COLO668 (cell line): ENCODE measurements at regions not wholly inside any gene's neighbourhood (a gene's known extent, or its start where the extent isn't known, plus 50 kb on each side); places are given as distances from the start of the nearest gene placed in this dataset.

Experiments used
- DNase-seq: peaks from one replicate; lab custom pipeline; 2025; ENCODE audit not compliant: unreplicated experiment; lab: John Stamatoyannopoulos, UW

DNA sequence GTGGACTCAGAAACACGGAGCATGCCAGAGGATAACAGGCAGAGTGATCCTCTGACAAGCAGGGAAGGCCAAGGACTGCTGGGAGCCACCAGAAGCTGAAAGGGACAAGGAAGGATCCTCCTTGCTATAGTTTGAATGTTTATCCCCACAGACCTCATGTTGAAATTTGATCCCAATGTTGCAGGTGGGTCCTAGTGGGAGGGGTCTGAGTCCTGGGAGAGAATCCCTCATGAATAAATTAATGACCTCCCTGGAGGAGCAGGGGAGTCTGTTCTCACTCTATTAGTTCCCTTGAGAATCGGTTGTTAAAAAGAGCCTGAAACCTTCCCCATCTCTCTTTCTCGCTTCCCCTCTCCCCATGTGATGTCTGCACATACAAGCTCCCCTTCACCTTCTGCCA lies 124.4 kb downstream of the FBXO15 start:
- DNase-seq: peak; percentile 20

DNA sequence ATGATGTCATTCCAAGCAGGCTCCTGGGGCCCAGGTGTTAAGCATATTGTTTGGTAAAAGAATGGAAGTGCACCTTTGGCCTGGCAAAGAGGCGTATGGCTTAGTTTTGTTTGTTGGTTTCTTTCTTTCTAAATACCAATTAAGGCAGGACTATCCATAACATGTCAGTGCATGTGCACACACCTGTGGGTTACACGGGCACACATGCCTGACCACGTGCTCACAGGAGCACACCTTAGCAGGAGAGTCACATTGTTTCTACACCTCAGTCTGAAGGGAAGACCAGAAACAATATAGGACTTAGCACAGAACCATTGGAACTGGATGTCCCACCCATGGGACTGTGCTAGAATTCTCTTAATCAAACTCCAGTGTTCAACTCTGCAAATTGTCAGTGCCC lies 127.8 kb downstream of the FBXO15 start:
- peak; percentile 78 for DNase-seq

DNA sequence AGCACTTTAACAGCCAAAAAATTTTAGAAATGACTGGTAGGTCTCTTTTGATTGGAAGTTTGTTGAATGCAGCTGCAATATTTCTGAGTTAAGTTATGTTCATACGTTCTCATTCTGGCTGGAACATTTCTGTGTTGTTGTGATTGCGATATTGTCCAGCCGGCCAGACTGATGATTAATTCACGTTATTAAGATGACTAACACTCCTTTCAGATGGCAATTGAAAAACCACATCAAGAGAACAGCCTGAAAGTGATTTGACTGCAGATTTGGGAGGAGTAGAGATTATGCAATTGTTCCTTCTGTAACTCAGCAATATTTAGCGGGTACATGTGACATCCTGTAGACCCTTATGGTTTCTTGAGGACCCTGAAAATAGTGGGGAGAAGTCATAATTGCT lies 133.7 kb downstream of the FBXO15 start:
- no peak for DNase-seq

DNA sequence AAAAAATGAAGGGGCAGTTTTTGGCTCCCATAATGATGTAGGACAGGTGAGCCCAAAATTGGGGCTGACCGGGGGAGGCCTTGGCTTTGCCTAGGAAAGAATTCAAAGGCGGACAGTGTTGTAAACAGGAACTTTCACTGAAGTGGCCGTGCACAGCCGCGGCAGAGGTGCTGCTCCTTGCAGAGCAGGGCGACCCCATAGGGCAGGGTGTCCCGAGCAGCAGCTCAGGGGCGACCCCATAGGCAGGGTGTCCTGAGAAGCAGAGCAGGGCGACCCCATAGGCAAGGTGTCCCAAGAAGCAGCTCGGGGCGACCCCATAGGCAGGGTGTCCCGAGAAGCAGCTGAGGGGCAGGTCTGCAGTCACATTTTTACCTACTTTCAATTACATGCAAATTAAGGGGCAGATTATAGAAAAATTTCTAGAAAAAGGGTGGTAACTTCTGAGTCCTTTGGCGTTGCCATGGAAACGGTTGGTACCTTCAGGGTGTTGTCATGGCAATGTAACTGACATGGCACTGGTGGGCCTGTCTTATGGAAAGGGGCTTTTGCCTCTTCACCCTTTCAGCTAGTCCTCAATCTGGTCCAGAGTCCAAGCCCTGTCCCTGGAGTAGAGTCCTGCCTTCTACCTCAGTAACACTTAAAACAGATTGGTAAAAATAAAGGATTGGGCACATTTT lies 134.5 kb downstream of the FBXO15 start:
- no peak for DNase-seq

DNA sequence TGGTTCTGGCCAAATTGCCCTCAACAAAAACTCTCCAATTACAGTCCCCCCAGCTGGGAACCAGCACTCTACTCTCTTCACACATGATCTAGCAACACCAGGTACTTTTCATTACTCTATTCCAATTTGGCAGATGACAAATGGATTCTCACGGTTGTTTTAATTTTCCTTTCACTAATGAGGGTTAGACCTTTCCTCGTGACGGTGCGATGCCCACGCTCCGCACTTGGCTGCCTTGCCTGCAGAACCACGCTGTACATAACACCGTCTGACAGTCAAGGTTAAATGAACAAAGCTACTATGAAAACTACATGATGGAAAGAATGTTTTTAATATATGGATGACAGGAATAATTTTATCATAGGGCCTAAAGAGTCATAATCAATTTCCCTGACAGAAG lies 141.5 kb downstream of the FBXO15 start:
- no peak for DNase-seq

DNA sequence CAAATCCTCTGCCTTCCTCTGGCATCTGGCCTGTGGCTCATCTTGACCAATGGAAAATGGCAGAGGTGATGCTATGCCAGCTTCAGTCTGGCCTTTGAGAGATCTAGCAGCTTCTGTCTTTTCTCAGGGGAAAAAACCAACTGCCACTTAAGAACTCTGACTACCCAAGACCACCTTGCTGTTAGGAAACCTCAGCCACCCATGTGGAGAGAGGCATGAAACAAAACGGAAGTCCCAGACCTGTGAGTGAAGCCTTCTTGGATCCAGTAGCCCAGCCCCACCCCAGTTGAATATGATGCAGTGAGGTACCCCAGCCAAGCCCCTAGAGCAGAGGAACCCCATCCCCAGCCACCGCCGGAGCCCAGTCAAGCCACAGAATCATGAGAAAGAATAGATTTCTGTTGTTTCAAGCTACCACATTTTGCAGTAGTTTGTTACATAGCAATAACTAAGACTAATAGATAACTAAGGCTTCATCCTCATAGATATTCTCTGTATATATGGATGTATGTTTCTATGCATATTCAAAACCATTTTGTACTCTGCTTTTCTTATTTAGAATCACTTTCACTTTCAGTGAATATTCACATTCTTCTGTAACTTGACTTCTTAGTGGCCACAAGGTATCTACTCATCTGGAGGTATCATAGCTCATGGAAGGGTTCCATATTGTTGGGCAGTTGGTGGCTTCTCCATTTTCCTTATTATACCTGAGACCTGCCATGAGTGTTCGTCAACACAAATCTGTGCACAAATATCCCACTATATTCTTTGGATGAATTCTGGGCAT lies 142.1 kb downstream of the FBXO15 start:
- no peak for DNase-seq

DNA sequence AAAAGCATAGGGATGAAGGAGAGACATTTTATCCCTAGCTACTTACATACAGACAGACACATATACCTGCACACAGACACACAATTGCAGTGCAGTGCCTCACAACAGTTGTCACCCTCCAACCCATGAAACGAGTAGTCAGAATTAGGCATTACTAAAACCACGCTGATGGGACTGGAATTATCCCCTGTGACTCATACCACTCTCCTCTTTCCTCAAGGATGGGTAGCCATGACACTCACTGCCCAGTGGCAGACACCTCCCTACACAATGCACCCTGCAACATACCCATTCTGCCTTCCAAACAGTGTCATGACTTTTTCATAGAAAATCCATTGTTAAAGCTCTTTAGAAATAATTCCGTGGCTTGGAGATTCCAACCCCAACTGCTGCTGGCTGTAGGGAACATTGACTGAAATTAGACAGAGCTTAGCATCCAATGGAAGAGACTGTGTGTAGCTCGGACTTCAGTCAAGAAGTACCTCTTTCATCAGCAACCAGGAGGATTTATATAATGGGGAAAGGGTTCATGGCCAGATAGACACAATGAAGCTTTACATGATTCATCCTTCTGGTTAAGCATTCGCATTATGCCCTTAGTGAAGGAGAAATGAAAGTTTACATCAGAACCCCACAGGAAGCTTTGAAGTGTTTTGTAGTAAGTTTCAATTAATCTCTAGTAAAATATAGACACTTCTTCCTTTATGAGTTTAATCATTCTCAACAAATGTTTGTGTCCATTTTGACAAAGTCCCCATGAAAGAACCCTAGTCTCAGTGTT lies 155.2 kb downstream of the FBXO15 start:
- no peak for DNase-seq

DNA sequence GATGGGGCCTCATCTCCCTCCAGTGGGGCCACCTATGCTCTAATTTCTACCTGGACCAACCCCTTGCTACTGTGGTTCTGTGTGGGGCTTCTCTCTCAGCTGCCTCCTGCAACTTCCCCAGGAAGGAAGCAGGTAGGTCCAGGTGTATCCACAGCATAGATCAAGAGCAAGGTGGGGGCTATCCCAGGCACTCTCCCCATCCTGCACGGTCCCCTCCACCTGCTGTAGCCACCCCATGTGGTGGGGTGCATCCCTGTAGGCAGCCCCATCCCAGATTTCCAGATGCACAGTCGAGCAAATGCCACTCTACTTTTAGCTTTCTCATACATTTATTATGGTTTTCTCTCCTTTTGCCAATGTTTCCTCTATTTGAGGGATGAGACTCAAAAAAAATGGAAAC lies 156.1 kb downstream of the FBXO15 start:
- no peak for DNase-seq

DNA sequence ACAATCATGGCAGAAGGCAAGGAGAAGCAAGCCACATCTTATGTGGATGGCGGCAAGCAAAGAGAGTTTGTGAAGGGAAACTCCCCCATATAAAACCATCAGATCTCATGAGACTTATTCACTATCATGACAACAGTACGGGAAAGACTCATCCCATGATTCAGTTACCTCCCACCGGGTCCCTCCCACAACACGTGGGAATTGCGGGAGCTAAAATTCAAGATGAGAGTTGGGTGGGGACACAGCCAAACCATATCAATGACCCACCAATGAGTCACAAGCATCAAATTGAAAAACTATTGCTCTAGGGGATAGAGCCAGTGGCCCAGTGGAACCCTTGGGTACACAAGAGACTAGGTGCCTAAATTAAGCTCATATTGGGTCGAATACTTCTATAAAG lies 157.4 kb downstream of the FBXO15 start:
- DNase-seq: no peak

DNA sequence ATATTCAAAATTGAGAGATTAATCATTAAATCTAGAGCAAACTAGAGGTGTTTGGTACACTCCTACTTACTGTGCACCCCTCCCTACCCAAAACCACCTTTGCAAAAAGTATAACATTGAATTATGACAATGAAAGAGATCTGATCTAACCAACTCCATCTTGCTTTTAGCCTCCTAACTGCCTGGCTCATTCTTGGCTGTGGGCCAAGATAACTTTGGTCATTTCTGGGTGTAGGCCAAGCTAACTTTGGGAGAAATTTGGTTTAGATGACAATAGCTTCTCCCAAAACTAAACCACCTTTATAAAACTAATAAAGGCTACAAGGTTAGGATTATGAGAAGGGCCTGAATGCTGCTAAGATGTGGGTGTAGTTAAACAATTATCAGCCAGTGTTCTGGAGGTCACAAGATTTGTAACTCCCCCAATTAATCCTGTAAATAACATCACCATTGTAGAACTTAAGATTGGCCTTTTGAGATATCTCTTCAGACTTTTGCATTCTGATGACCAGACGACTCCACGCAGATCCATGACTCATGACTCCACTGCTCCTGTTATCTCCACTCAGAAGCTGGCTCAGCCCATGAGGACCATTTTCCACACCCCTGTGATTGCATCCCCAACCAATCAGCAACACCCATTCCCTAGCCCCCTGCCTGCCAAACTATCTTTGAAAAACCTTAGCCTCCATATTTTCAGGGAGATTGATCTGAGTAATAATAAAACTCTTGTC lies 160.2 kb downstream of the FBXO15 start:
- no peak for DNase-seq

DNA sequence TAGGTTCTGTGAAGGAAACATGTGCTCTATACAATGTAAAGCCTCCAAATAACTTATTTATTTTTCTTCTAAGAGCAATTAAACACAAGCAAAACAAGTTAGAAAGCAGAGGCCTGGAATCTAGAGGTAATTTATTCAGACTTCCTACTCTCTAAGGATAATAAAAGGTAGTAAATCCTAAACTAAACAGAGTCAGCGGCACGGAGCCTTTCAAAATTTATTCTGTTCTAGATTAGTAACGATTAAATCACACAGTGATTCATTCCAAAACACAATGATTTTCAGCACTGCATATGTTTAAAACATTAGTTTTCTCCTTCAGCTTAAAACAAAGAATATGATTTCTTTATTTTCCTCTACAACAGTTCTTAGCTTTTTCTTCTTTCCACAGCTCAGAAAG lies 160.9 kb downstream of the FBXO15 start:
- DNase-seq: no peak

DNA sequence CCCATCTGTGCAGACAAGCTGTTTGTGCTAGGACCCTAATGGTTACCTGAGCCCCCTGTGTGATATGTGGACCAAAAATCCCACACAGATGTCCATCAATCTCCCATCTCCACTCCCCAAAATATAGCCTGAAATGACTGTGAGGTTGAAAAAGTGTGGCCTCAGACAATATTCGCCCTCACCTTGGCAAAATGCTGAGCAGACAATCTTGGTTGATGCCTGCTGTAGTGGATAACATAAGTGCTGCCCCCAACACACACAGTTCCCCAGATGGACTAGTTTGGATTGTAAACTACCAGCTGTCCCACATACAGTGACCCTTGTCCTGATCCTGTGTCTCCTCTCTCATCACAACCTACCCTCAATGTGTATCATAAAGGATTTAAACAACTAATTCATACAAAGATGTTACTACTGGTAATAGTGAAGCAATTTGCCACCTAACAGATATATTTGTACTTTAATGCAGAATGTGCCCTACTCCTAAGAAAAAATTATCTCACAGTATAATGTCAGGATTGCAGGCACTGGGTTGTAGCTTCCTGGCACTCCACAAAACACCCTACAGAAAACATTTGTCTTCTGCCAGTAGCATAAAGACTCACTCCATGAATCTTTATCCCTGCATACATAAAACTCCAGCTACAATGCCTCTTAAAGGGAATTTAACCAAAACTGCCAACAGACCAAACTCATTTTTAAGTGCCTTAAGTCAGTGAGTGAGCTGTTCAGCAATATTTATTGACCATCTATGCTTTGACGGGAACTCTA lies 161.6 kb downstream of the FBXO15 start:
- no peak for DNase-seq

DNA sequence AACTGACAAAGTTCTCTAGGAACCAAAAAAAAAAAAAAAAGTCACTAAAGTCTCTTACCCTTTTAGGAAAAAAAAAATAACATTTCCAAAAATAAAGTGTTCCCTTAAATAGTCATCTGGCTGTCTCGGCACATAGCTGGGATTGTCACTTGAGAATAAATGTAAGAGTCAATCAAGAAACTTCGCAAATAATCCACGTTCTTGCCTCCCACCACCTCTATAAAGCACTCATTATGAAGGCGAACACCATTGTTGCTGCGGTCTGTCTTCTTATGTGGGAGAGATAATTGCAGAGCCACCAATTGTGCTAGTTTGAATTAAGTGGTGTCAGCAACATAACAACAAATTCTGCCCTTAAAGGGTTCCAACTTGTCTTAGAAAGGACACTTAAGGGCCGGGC lies 163.7 kb downstream of the FBXO15 start:
- no peak for DNase-seq

DNA sequence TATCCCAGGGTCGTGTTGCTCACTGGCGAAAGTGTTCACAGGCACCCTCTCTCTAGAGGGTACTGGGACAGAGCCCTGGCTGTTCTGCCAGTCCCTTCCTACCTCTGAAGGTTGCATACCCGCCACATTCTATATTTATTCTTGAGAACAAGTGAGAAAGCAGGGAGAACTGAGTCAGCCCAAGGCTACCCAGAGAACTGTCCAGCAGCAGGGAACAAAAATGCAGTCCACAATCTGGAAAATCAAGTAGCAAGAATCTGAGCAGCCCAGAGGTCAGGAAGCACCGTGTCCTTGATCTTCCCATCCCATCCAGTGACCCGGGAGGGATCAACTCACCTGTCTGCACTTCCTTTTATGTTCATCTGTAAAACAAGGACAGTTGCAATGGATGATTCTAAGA lies 164.1 kb downstream of the FBXO15 start:
- DNase-seq: no peak

DNA sequence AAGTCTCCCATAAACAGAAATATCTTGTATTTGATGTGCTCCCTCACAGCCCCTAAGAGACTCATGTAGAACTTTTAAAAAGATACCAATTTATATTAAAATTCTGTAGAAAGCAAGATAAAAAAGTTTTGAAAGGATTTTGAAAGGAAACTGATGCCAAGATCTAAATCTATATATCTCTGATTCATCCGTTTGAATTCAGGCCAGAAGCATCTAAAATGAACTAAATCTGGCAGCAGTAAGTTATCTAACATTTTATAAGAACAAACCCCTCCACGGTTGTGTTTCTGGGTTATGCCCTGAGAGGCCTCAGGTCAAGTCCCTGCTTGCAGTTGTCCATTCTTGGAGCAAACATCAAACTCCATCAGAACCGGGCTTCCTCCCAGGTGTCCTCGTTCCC lies 165.8 kb downstream of the FBXO15 start:
- DNase-seq: no peak

DNA sequence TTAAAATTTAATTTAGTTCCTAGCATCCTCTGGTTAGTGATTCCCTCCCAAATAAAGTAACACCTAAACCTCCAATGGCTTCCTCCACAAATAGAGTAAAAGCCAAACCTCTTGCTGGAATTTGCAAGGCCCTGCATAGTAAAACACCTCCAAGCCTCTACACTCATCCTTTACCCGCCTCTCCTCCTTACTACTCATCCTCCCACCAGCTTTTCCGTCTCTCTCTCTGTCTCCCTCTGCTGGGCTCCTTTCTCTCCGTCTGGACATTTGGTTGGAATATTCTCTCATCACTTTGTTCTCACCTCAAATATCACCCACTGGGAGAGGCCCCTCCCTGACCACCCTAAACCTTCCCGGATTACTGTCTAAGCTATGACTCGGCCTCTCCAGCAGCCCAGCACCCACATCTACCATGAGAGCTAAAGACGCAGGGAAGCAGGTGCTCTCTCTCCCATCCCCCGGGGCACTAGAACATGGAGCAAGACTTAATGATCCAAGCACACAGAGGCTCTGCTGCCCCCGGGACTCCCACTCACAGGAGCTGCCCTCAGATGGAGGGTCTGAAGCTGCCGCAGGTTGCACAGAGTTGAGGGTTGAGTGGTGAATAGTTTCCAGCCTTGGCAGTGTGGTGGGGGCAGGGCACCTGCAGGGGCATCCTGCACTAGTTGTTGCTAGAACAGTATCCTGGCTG lies 167.2 kb downstream of the FBXO15 start:
- peak; percentile 44 for DNase-seq

DNA sequence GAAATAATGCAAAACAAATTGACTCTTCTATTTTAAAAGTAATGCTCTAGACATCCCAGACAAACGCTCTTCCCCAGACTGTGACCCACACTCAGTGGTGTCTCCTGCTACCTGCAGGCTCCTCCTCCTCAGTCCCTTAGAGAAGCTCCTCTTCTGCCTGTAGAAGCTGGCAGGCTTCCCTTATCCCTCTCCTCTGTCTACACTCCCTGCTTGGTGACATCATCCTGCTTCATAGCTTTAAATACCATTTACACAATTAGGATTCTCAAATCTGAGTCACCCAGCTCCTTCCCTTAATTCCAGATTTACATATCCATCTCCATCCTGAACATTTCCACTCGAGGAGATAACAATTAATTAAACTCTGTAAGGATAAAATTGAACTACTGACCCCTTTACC lies 167.9 kb downstream of the FBXO15 start:
- no peak for DNase-seq

DNA sequence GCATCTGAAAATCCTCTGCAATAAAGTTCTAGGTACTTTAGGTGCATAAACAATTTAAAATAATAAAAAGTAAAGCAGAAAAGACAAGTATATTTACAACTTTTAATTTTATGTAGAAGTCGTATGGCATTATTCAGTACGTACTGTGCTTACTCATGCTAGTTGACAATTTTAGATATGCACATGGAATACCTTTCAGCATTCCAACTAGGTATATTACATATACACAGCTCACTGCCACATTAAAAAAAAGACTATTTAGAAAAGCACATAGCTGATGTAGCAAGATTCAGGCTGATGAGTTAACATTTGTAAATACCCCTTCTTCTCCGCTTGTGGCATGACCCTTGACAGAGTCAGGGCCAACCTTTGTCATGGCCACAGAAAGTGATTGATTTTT lies 171.2 kb downstream of the FBXO15 start:
- DNase-seq: no peak

DNA sequence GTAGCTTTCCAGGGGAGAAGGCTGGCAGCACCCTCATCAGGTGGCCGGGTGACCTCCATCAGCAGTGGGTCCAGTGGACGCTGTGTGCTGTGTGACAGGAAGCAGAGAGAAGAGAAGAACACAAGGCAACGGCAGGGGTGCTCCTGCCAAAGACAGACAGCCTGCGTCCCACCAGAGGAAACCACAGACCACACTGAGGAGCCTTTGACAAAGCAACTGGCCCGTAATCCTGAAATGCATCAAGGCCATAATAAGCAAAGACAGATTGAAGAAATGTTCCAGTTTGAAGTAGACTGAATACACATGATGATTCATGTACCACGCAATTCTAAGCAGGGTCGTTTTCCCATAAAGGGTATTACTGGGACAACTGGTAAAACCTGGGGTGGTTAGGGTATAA lies 172.4 kb downstream of the FBXO15 start:
- DNase-seq: no peak

DNA sequence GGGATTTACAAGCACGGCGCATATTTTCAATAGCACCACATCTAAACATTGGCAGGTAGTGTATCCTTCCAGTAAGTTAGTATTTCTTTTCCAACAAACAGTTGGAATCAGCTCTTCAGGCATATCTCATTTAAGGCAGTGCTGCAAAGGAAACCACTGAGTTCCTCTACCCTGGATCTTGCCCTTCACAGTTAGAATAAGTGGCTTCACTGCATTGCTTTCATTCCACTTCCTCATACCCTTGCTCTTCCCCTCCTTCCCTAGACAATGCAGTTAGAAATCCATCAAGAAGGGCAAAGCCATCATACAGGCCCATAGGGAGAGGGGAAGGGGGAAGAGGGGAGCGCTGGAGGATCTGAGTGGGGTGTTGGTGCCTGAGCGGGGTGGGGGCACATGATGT lies 173.7 kb downstream of the FBXO15 start:
- no peak for DNase-seq
